ENCODE measurements at regions not wholly inside any gene's neighbourhood (a gene's known extent, or its start where the extent isn't known, plus 50 kb on each side); places are given as distances from the start of the nearest gene placed in this dataset.

- Histone ChIP-seq H3K9me3 (ENCODE audit: control insufficient read depth in 2 of 3, insufficient read depth in 1 of 3, low read length in 3 of 3) (no peaks in the 10 kb centered on the region), H3K36me3 (ENCODE audit: control insufficient read depth in 2 of 3, insufficient read depth in 3 of 3, low read length in 3 of 3) (no peaks in the 10 kb centered on the region), H3K4me3 (ENCODE audit: low read length in 3 of 3) (no peak overlapping the region), H3K9ac (ENCODE audit: low read length in 3 of 3) (no peak overlapping the region), H3K4me1 (ENCODE audit: control insufficient read depth in 2 of 3, insufficient read depth in 2 of 3, low read depth in 1 of 3, low read length in 3 of 3) (no peaks in the 10 kb centered on the region), H3K27ac (ENCODE audit: low read depth in 2 of 2, low read length in 2 of 2) (no peak overlapping the region), H3K27me3 (ENCODE audit: control insufficient read depth, insufficient read depth, low read length) (no peaks in the 10 kb centered on the region)
- intact Hi-C loops (cut with DNase I) = no loop called here
- DNase-seq = no peak
- TF ChIP-seq, protein P1, sequence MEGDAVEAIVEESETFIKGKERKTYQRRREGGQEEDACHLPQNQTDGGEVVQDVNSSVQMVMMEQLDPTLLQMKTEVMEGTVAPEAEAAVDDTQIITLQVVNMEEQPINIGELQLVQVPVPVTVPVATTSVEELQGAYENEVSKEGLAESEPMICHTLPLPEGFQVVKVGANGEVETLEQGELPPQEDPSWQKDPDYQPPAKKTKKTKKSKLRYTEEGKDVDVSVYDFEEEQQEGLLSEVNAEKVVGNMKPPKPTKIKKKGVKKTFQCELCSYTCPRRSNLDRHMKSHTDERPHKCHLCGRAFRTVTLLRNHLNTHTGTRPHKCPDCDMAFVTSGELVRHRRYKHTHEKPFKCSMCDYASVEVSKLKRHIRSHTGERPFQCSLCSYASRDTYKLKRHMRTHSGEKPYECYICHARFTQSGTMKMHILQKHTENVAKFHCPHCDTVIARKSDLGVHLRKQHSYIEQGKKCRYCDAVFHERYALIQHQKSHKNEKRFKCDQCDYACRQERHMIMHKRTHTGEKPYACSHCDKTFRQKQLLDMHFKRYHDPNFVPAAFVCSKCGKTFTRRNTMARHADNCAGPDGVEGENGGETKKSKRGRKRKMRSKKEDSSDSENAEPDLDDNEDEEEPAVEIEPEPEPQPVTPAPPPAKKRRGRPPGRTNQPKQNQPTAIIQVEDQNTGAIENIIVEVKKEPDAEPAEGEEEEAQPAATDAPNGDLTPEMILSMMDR (IDR thresholded peaks at IDR 0.05; ENCODE audit: borderline replicate concordance, extremely low read depth, insufficient read depth) = no peak
- no peak for FAIRE-seq
Measured at GRCh38 chr18:29494371-29494770, 1317.4 kb upstream of the CDH2 start.

DNA sequence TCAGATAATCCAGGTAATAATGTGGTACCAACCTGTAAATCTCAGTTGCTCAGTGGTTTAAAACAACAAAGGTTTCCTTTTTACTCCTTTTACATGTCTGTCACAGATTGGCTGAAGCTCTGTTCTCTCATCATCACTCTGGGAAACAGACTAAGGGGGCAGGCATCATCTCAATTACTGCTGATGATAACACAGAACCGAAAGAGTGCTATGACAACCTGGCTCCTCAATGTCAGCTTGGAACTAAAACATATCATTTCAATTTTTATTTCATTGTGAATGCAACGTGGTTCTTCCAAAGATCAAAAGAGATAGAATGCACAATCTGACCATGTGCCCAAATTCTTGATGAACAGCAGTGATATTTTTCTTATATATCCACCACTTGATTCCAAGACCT, 1315.0 kb upstream of the CDH2 start:
- Histone ChIP-seq H3K9me3 (ENCODE audit: control insufficient read depth in 2 of 3, insufficient read depth in 1 of 3, low read length in 3 of 3) (no peaks in the 10 kb centered on the region), H3K27ac (ENCODE audit: low read depth in 2 of 2, low read length in 2 of 2) (no peak overlapping the region), H3K4me1 (ENCODE audit: control insufficient read depth in 2 of 3, insufficient read depth in 2 of 3, low read depth in 1 of 3, low read length in 3 of 3) (no peaks in the 10 kb centered on the region), H3K27me3 (ENCODE audit: control insufficient read depth, insufficient read depth, low read length) (no peaks in the 10 kb centered on the region), H3K36me3 (ENCODE audit: control insufficient read depth in 2 of 3, insufficient read depth in 3 of 3, low read length in 3 of 3) (no peaks in the 10 kb centered on the region), H3K9ac (ENCODE audit: low read length in 3 of 3) (no peak overlapping the region), H3K4me3 (ENCODE audit: low read length in 3 of 3) (no peak overlapping the region)
- DNase-seq (no peak), FAIRE-seq (no peak)
- intact Hi-C loops (cut with DNase I) = no loop called here
- TF ChIP-seq, protein P1 (IDR thresholded peaks at IDR 0.05; ENCODE audit: borderline replicate concordance, extremely low read depth, insufficient read depth) = no peak

- H3K36me3 ChIP-seq (ENCODE audit: control insufficient read depth in 2 of 3, insufficient read depth in 3 of 3, low read length in 3 of 3) = no peaks in the 10 kb centered on the region
- H3K4me3 ChIP-seq (ENCODE audit: low read length in 3 of 3) = no peak overlapping the region
- FAIRE-seq (no peak), DNase-seq (no peak)
- TF ChIP-seq, protein P1 (IDR thresholded peaks at IDR 0.05; ENCODE audit: borderline replicate concordance, extremely low read depth, insufficient read depth) = no peak
- intact Hi-C loops (cut with DNase I) = no loop called here
- H3K27ac ChIP-seq (ENCODE audit: low read depth in 2 of 2, low read length in 2 of 2) = no peak overlapping the region
- no peaks in the 10 kb centered on the region for H3K9me3 ChIP-seq (ENCODE audit: control insufficient read depth in 2 of 3, insufficient read depth in 1 of 3, low read length in 3 of 3)
- H3K4me1 ChIP-seq (ENCODE audit: control insufficient read depth in 2 of 3, insufficient read depth in 2 of 3, low read depth in 1 of 3, low read length in 3 of 3) = no peaks in the 10 kb centered on the region
- H3K27me3 ChIP-seq (ENCODE audit: control insufficient read depth, insufficient read depth, low read length) = no peaks in the 10 kb centered on the region
- H3K9ac ChIP-seq (ENCODE audit: low read length in 3 of 3) = no peak overlapping the region
Measured at GRCh38 chr18:29488617-29489016, 1311.7 kb upstream of the CDH2 start.

- H3K36me3 ChIP-seq (ENCODE audit: control insufficient read depth in 2 of 3, insufficient read depth in 3 of 3, low read length in 3 of 3) = no peaks in the 10 kb centered on the region
- no peaks in the 10 kb centered on the region for H3K9me3 ChIP-seq (ENCODE audit: control insufficient read depth in 2 of 3, insufficient read depth in 1 of 3, low read length in 3 of 3)
- no peak overlapping the region for H3K9ac ChIP-seq (ENCODE audit: low read length in 3 of 3)
- DNase-seq (no peak), FAIRE-seq (no peak)
- no peaks in the 10 kb centered on the region for H3K27me3 ChIP-seq (ENCODE audit: control insufficient read depth, insufficient read depth, low read length)
- no peak overlapping the region for H3K4me3 ChIP-seq (ENCODE audit: low read length in 3 of 3)
- H3K27ac ChIP-seq (ENCODE audit: low read depth in 2 of 2, low read length in 2 of 2) = no peak overlapping the region
- H3K4me1 ChIP-seq (ENCODE audit: control insufficient read depth in 2 of 3, insufficient read depth in 2 of 3, low read depth in 1 of 3, low read length in 3 of 3) = no peaks in the 10 kb centered on the region
- TF ChIP-seq, protein P1 (IDR thresholded peaks at IDR 0.05; ENCODE audit: borderline replicate concordance, extremely low read depth, insufficient read depth) = no peak
- intact Hi-C loops (cut with DNase I) = no loop called here
Measured at GRCh38 chr18:29465526-29465925, 1288.6 kb upstream of the CDH2 start.
